ENCODE measurements at regions not wholly inside any gene's neighbourhood (a gene's known extent, or its start where the extent isn't known, plus 50 kb on each side); places are given as distances from the start of the nearest gene placed in this dataset.

GRCh38 chr3:106731230-106731629 lies 646.0 kb upstream of the CCDC54 start:
- TF ChIP-seq CTCF (IDR thresholded peaks at IDR 0.05; ENCODE audit: low read depth, low read length) (no peak), EZH2phosphoT487 (IDR thresholded peaks at IDR 0.05; ENCODE audit: low read depth) (no peak)
- Histone ChIP-seq H3K9me3 (ENCODE audit: insufficient read depth, low read length) (no peaks in the 10 kb centered on the region), H3K4me1 (ENCODE audit: low read length) (no peaks in the 10 kb centered on the region), H3K4me3 (ENCODE audit: low read length) (no peak overlapping the region), H3K36me3 (replicated peaks; ENCODE audit: low read depth, low read length) (no peaks in the 10 kb centered on the region), H3K79me2 (ENCODE audit: low read length) (no peaks in the 10 kb centered on the region), H3K27me3 (ENCODE audit: low read depth, low read length) (no peaks in the 10 kb centered on the region; the same call in 1 of the 2 replicates), H3K4me2 (ENCODE audit: low read length) (no peak overlapping the region), H2AFZ (ENCODE audit: low read depth, low read length) (no peak overlapping the region), H3K27ac (ENCODE audit: low read length) (no peak overlapping the region), H3K9ac (ENCODE audit: low read length) (no peak overlapping the region), H4K20me1 (ENCODE audit: insufficient read depth, low read length) (no peaks in the 10 kb centered on the region)

GRCh38 chr3:106734712-106735111 lies 642.5 kb upstream of the CCDC54 start:
- no peaks in the 10 kb centered on the region for H3K9me3 ChIP-seq (ENCODE audit: insufficient read depth, low read length)
- H2AFZ ChIP-seq (ENCODE audit: low read depth, low read length): no peak overlapping the region
- H3K27me3 ChIP-seq (ENCODE audit: low read depth, low read length): no peaks in the 10 kb centered on the region
- no peak overlapping the region for H3K4me2 ChIP-seq (ENCODE audit: low read length)
- no peaks in the 10 kb centered on the region for H3K79me2 ChIP-seq (ENCODE audit: low read length)
- no peak overlapping the region for H3K27ac ChIP-seq (ENCODE audit: low read length)
- no peaks in the 10 kb centered on the region for H3K36me3 ChIP-seq (replicated peaks; ENCODE audit: low read depth, low read length)
- no peaks in the 10 kb centered on the region for H4K20me1 ChIP-seq (ENCODE audit: insufficient read depth, low read length)
- H3K4me3 ChIP-seq (ENCODE audit: low read length): no peak overlapping the region
- no peaks in the 10 kb centered on the region for H3K4me1 ChIP-seq (ENCODE audit: low read length)
- H3K9ac ChIP-seq (ENCODE audit: low read length): no peak overlapping the region
- TF ChIP-seq EZH2phosphoT487 (IDR thresholded peaks at IDR 0.05; ENCODE audit: low read depth) (no peak), CTCF (IDR thresholded peaks at IDR 0.05; ENCODE audit: low read depth, low read length) (no peak)

- Histone ChIP-seq H3K9me3 (ENCODE audit: insufficient read depth, low read length) (no peaks in the 10 kb centered on the region), H3K4me3 (ENCODE audit: low read length) (no peak overlapping the region), H3K4me2 (ENCODE audit: low read length) (no peak overlapping the region), H4K20me1 (ENCODE audit: insufficient read depth, low read length) (no peaks in the 10 kb centered on the region), H3K36me3 (replicated peaks; ENCODE audit: low read depth, low read length) (no peaks in the 10 kb centered on the region), H3K27ac (ENCODE audit: low read length) (no peak overlapping the region), H3K27me3 (ENCODE audit: low read depth, low read length) (no peaks in the 10 kb centered on the region), H3K9ac (ENCODE audit: low read length) (no peak overlapping the region), H3K4me1 (ENCODE audit: low read length) (no peaks in the 10 kb centered on the region), H3K79me2 (ENCODE audit: low read length) (no peaks in the 10 kb centered on the region), H2AFZ (ENCODE audit: low read depth, low read length) (no peak overlapping the region)
- TF ChIP-seq CTCF (IDR thresholded peaks at IDR 0.05; ENCODE audit: low read depth, low read length) (no peak), EZH2phosphoT487 (IDR thresholded peaks at IDR 0.05; ENCODE audit: low read depth) (no peak)
These were observed 640.0 kb upstream of the CCDC54 start for GRCh38 chr3:106737265-106737664.

GRCh38 chr3:106740116-106740515 lies 637.1 kb upstream of the CCDC54 start:
- no peaks in the 10 kb centered on the region for H4K20me1 ChIP-seq (ENCODE audit: insufficient read depth, low read length)

More at GRCh38 chr3:106740116-106740515, 637.1 kb upstream of the CCDC54 start:
- TF ChIP-seq CTCF (IDR thresholded peaks at IDR 0.05; ENCODE audit: low read depth, low read length) (no peak), EZH2phosphoT487 (IDR thresholded peaks at IDR 0.05; ENCODE audit: low read depth) (no peak)
- H3K9me3 ChIP-seq (ENCODE audit: insufficient read depth, low read length): no peaks in the 10 kb centered on the region
- H3K36me3 ChIP-seq (replicated peaks; ENCODE audit: low read depth, low read length): no peaks in the 10 kb centered on the region
- H3K27ac ChIP-seq (ENCODE audit: low read length): no peak overlapping the region
- H3K4me2 ChIP-seq (ENCODE audit: low read length): no peak overlapping the region
- no peak overlapping the region for H3K9ac ChIP-seq (ENCODE audit: low read length)
- no peaks in the 10 kb centered on the region for H3K4me1 ChIP-seq (ENCODE audit: low read length)
- H3K79me2 ChIP-seq (ENCODE audit: low read length): no peaks in the 10 kb centered on the region
- H3K4me3 ChIP-seq (ENCODE audit: low read length): no peak overlapping the region
- H2AFZ ChIP-seq (ENCODE audit: low read depth, low read length): no peak overlapping the region
- H3K27me3 ChIP-seq (ENCODE audit: low read depth, low read length): no peaks in the 10 kb centered on the region
